SK-MEL-5 (cell line): ENCODE measurements at regions not wholly inside any gene's neighbourhood (a gene's known extent, or its start where the extent isn't known, plus 50 kb on each side); places are given as distances from the start of the nearest gene placed in this dataset.

Experiments
- DNase-seq: peaks from one replicate; pipeline ENCODE4 v3.0.0-alpha.2; 2016; ENCODE audit warnings: low read depth, low spot score
- in situ Hi-C: cut with HindIII; loops from 2 replicates; pipeline ENCODE4 v1.10.0; 2016; ENCODE audit warnings: low sequenced_read_pairs, high pct_unique_total_duplicates, low pct_unique_long_range_greater_than_20kb

- in situ Hi-C loops, result no loop called here
- DNase-seq, result no peak
Observed at GRCh38 chr12:81022531-81022930, 55.3 kb upstream of the ACSS3 start.

- in situ Hi-C loops, result no loop called here
- DNase-seq, result no peak
Observed at GRCh38 chr12:81021834-81022233, 56.0 kb upstream of the ACSS3 start.

GRCh38 chr12:81021131-81021748 lies 56.6 kb upstream of the ACSS3 start:
- DNase-seq, result no peak
- in situ Hi-C loops, result no loop called here

GRCh38 chr12:81017792-81018191 lies 60.1 kb upstream of the ACSS3 start:
- no peak for DNase-seq
- in situ Hi-C loops, result no loop called here

- DNase-seq, result peak; percentile 39
- in situ Hi-C loops, result no loop called here
Observed at GRCh38 chr12:81015510-81015909, 62.4 kb upstream of the ACSS3 start.

GRCh38 chr12:81010641-81011040 lies 67.2 kb upstream of the ACSS3 start:
- in situ Hi-C loops, result no loop called here
- DNase-seq, result no peak

GRCh38 chr12:81005606-81006005 lies 67.9 kb upstream of the LIN7A start:
- in situ Hi-C loops, result no loop called here

GRCh38 chr12:81000831-81001230 lies 63.1 kb upstream of the LIN7A start:
- in situ Hi-C loops, result no loop called here
- DNase-seq, result no peak

More at GRCh38 chr12:81005606-81006005, 67.9 kb upstream of the LIN7A start:
- DNase-seq, result no peak

GRCh38 chr12:80988986-80989385 lies 51.3 kb upstream of the LIN7A start:
- in situ Hi-C loops, result no loop called here

More at GRCh38 chr12:80988986-80989385, 51.3 kb upstream of the LIN7A start:
- DNase-seq, result no peak
